OCI-LY3 (cell line): ENCODE measurements at regions not wholly inside any gene's neighbourhood (a gene's known extent, or its start where the extent isn't known, plus 50 kb on each side); places are given as distances from the start of the nearest gene placed in this dataset.
"Not testable (repeated sequence)": the region's sequence is repeated elsewhere in the genome, so short reads cannot be mapped to it uniquely, and the experiment has no call there.

Experiments
- CTCF ChIP-seq: fragments of 200-600, 300-600 bp; sonication (generic); IDR thresholded peaks from 2 replicates; pipeline ENCODE4 v1.5.1; 2014; ENCODE audit warnings: antibody characterized with exemption, low read length, low read depth
- EZH2phosphoT487 ChIP-seq: fragments of 200-600 bp; shearing (Covaris generic); IDR thresholded peaks from 2 replicates; pipeline ENCODE4 v1.6.1; 2018; ENCODE audit warnings: antibody characterized with exemption, mixed run types, low read depth

- TF ChIP-seq CTCF, EZH2phosphoT487: not testable (repeated sequence)
These were observed 217.2 kb downstream of the SEC23IP start for GRCh38 chr10:120109725-120110124.
